PC-3 (cell line): ENCODE measurements at regions not wholly inside any gene's neighbourhood (a gene's known extent, or its start where the extent isn't known, plus 50 kb on each side); places are given as distances from the start of the nearest gene placed in this dataset.

Experiments
- ATAC-seq: fragments of 200-7000 bp; cut with Tn5 transposase; 2 replicates; pipeline ENCODE4 v1.9.1; 2020; ENCODE audit warnings: mild to moderate bottlenecking, moderate library complexity
- BruUV-seq: library from RNA; stranded (reverse); fragments of 400-500 nt; replicated peaks from 2 replicates; lab custom pipeline; 2021; lab: Mats Ljungman, UMichigan
- CTCF ChIA-PET: fragments of 300-600 bp; sonication (Branson Sonifier 250); formaldehyde crosslinking; loops from one replicate; lab custom pipeline; 2022; ENCODE audit warnings: antibody characterized with exemption; lab: Charles Lee
- POLR2A ChIA-PET: fragments of 300-600 bp; sonication (Branson Sonifier 250); formaldehyde crosslinking; loops from one replicate; lab custom pipeline; 2022; ENCODE audit warnings: antibody characterized with exemption; ENCODE audit not compliant: unreplicated experiment; lab: Charles Lee
- DNase-seq: peaks from one replicate; pipeline ENCODE4 v3.0.0-alpha.2; 2015
- H2AFZ ChIP-seq: fragments of 300-600 bp; sonication (generic); 2 replicates; pipeline ENCODE4 v1.6.0; 2016; ENCODE audit warnings: antibody characterized with exemption, low read length
- H3F3A ChIP-seq: fragments of 300-600 bp; sonication (generic); one replicate; pipeline ENCODE4 v1.6.0; 2017; ENCODE audit warnings: antibody characterized with exemption, low read length, control low read depth, mild to moderate bottlenecking; ENCODE audit not compliant: unreplicated experiment
- H3K27ac ChIP-seq: fragments of 300-600 bp; sonication (generic); 2 replicates; pipeline ENCODE4 v1.5.1; 2016; ENCODE audit warnings: mild to moderate bottlenecking, low read length
- H3K27me3 ChIP-seq: fragments of 300-600 bp; sonication (generic); 2 replicates; pipeline ENCODE4 v1.6.1; 2016; ENCODE audit warnings: low read length, mixed read lengths
- H3K36me3 ChIP-seq: fragments of 300-600 bp; sonication (generic); 2 replicates; pipeline ENCODE4 v1.6.1; 2016; ENCODE audit warnings: low read depth, mixed run types, low read length, mixed read lengths
- H3K4me1 ChIP-seq: fragments of 300-600 bp; sonication (generic); 2 replicates; pipeline ENCODE4 v1.5.1; 2016; ENCODE audit warnings: low read length; ENCODE audit not compliant: insufficient read depth
- H3K4me2 ChIP-seq: fragments of 300-600 bp; sonication (generic); 2 replicates; pipeline ENCODE4 v1.6.0; 2016; ENCODE audit warnings: low read length
- H3K4me3 ChIP-seq: fragments of 300-600 bp; sonication (generic); 2 replicates; pipeline ENCODE4 v1.5.1; 2016; ENCODE audit warnings: mild to moderate bottlenecking, low read length, mixed read lengths
- H3K79me2 ChIP-seq: fragments of 300-600 bp; sonication (generic); 2 replicates; pipeline ENCODE4 v1.6.1; 2017; ENCODE audit warnings: low read length, mixed read lengths
- H3K9ac ChIP-seq: fragments of 300-600 bp; sonication (generic); 2 replicates; pipeline ENCODE4 v1.6.0; 2016; ENCODE audit warnings: mild to moderate bottlenecking, low read length
- H3K9me2 ChIP-seq: fragments of 300-600 bp; sonication (generic); replicated peaks from 2 replicates; pipeline ENCODE4 v1.6.1; 2016; ENCODE audit warnings: mixed run types, low read length, mixed read lengths
- H3K9me3 ChIP-seq: fragments of 300-600 bp; sonication (generic); 2 replicates; pipeline ENCODE4 v1.6.1; 2016; ENCODE audit warnings: low read length, mixed read lengths
- H4K20me1 ChIP-seq: fragments of 300-600 bp; sonication (generic); 2 replicates; pipeline ENCODE4 v1.6.1; 2016; ENCODE audit warnings: low read length, mixed read lengths
- CTCF ChIP-seq: fragments of 300-600 bp; sonication (generic); conservative IDR thresholded peaks from 2 replicates; pipeline ENCODE4 v1.5.1; 2017; ENCODE audit warnings: antibody characterized with exemption, low read depth, mild to moderate bottlenecking, low read length
- EZH2 ChIP-seq: fragments of 300-600 bp; sonication (generic); IDR thresholded peaks from one replicate; pipeline ENCODE4 v1.6.1; 2017; ENCODE audit warnings: antibody characterized with exemption, mild to moderate bottlenecking, low read length; ENCODE audit not compliant: unreplicated experiment
- EZH2phosphoT487 ChIP-seq: fragments of 300-600 bp; sonication (generic); IDR thresholded peaks from 2 replicates; pipeline ENCODE4 v1.6.1; 2018; ENCODE audit warnings: mild to moderate bottlenecking, antibody characterized with exemption, low read length, borderline replicate concordance
- intact Hi-C: fragments of 100-400 bp; cut with micrococcal nuclease; formaldehyde crosslinking; loops from 2 replicates; pipeline ENCODE4 v1.9.0; 2023

- DNase-seq (peak; percentile 73), ATAC-seq (peak; percentile 97)
- Histone ChIP-seq H4K20me1 (no peaks in the 10 kb centered on the region), H3F3A (no peaks in the 10 kb centered on the region), H3K4me3 (no peak overlapping the region; the same call in 1 of the 2 replicates), H3K27me3 (no peaks in the 10 kb centered on the region), H3K4me1 (peaks cover 28% of the 10 kb centered on the region), H2AFZ (no peak overlapping the region), H3K9me3 (no peaks in the 10 kb centered on the region), H3K36me3 (no peaks in the 10 kb centered on the region), H3K27ac (peak overlapping the region; percentile 67), H3K9me2 (no peaks in the 10 kb centered on the region), H3K79me2 (no peaks in the 10 kb centered on the region), H3K9ac (no peak overlapping the region), H3K4me2 (peak overlapping the region; percentile 35)
- POLR2A ChIA-PET, result interaction anchor here (0.5 kb wide), 1 partner anchor 372 kb away, joined by 3 read pairs; no protein-coding TSS in a partner anchor
- TF ChIP-seq EZH2phosphoT487 (no peak), CTCF (no peak), EZH2 (no peak)
- intact Hi-C loops, result no loop called here
- CTCF ChIA-PET, result no interaction called here
- BruUV-seq, result no TSS peak
Observed at GRCh38 chr12:11978726-11979384, 91.9 kb upstream of the BCL2L14 start.

- no peak overlapping the region for H3K4me3 ChIP-seq
- no peaks in the 10 kb centered on the region for H3K36me3 ChIP-seq
- no peaks in the 10 kb centered on the region for H3F3A ChIP-seq
- DNase-seq (no peak), ATAC-seq (no peak)
- no TSS peak for BruUV-seq
- H3K9me3 ChIP-seq, result no peaks in the 10 kb centered on the region
- H3K4me2 ChIP-seq, result no peak overlapping the region
- peaks cover 28% of the 10 kb centered on the region for H3K4me1 ChIP-seq
- H3K27me3 ChIP-seq, result no peaks in the 10 kb centered on the region
- H3K27ac ChIP-seq, result no peak overlapping the region
- CTCF ChIA-PET, result no interaction called here
- POLR2A ChIA-PET, result no interaction called here
- H3K9me2 ChIP-seq, result no peaks in the 10 kb centered on the region
- H2AFZ ChIP-seq, result no peak overlapping the region
- no peak overlapping the region for H3K9ac ChIP-seq
- TF ChIP-seq EZH2 (no peak), EZH2phosphoT487 (no peak), CTCF (no peak)
- no peaks in the 10 kb centered on the region for H3K79me2 ChIP-seq
- intact Hi-C loops, result no loop called here
- no peaks in the 10 kb centered on the region for H4K20me1 ChIP-seq
Observed at GRCh38 chr12:11980115-11980514, 90.6 kb upstream of the BCL2L14 start.

- Histone ChIP-seq H3K79me2 (no peaks in the 10 kb centered on the region), H3K9me2 (no peaks in the 10 kb centered on the region), H3K36me3 (no peaks in the 10 kb centered on the region), H3K4me1 (peaks cover 36% of the 10 kb centered on the region), H3K4me2 (peak overlapping the region; percentile 31), H3K27ac (peak overlapping the region; percentile 46), H3K27me3 (no peaks in the 10 kb centered on the region), H3K9me3 (no peaks in the 10 kb centered on the region), H2AFZ (peak overlapping the region; percentile 52), H3F3A (no peaks in the 10 kb centered on the region), H3K4me3 (0 out of 2 replicates have a peak overlapping the region, but pooled peaks have one; percentile 24), H4K20me1 (no peaks in the 10 kb centered on the region), H3K9ac (no peak overlapping the region)
- peak; percentile 62 for DNase-seq
- ChIA-PET POLR2A (interaction anchor here (0.6 kb wide), 1 partner anchor 57 kb away, joined by 3 read pairs; no protein-coding TSS in a partner anchor), CTCF (interaction anchor here (0.5 kb wide), 1 partner anchor 559 kb away, joined by 4 read pairs; no protein-coding TSS in a partner anchor)
- ATAC-seq, result peak; percentile 50
- BruUV-seq, result no TSS peak
- intact Hi-C loops, result no loop called here
- no peak for TF ChIP-seq EZH2
- TF ChIP-seq CTCF, result no peak
- no peak for TF ChIP-seq EZH2phosphoT487
Observed at GRCh38 chr12:11981121-11981733, 89.5 kb upstream of the BCL2L14 start.
